Lower leg skin (tissue), 4 donors: ENCODE measurements at regions not wholly inside any gene's neighbourhood (a gene's known extent, or its start where the extent isn't known, plus 50 kb on each side); places are given as distances from the start of the nearest gene placed in this dataset.

Experiments used
- DNase-seq, 2 donors: peaks; one replicate each; pipeline ENCODE4 v3.0.0-alpha.2; 2019; ENCODE audit warnings: low spot score in 2 of 2
- H3K4me3 ChIP-seq: fragments of 200-600 bp; sonication (generic); 2 replicates; pipeline ENCODE4 v1.5.1; 2017; ENCODE audit warnings: mild to moderate bottlenecking, low read depth; ENCODE audit not compliant: poor library complexity, severe bottlenecking
- CTCF ChIP-seq, 3 donors: fragments of 450-650 bp; IDR thresholded peaks; one replicate each; pipeline ENCODE4 v1.5.1; 2016; ENCODE audit warnings: antibody characterized with exemption in 3 of 3, mild to moderate bottlenecking in 3 of 3, moderate library complexity in 2 of 3
- POLR2A ChIP-seq, 2 donors: fragments of 450-650 bp; IDR thresholded peaks; one replicate each; pipeline ENCODE4 v1.6.1; 2016 to 2017; ENCODE audit warnings: antibody characterized with exemption in 2 of 2, mild to moderate bottlenecking in 1 of 2, moderate library complexity in 1 of 2
- WGBS, 2 donors: methylation state at CpG; one replicate each; pipeline ENCODE4 v1.1.5; 2018; 5-methylcytosine and 5-hydroxymethylcytosine counted together
- intact Hi-C: fragments of 100-400 bp; cut with DNase I; formaldehyde crosslinking; loops from one replicate; pipeline ENCODE4 v1.15.0; 2023; ENCODE audit warnings: low total_unique reads

DNA sequence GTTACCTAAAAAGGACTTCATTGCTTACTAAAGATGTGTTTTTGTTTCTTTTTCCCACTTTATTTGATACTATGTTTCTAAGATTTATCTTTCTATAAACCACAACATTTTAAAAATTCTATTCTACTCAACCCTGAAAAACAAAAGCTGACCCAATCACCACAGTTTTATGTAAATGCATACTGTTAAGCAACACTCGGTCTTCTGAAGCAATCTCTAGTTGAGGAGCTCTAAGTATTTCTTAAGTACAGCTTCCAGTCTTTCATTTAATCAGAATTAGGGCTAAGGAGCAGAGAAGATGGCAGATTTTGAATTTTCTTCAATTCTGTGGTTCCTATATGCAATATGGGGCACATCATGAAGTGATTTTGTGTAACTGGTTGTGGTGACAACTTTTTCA, 72.2 kb upstream of the SLC4A10 start:
- intact Hi-C loops, result no loop called here
- no peak for DNase-seq
- WGBS, 2 donors, result 60 to 78% methylated on average over 1 of the region's 1 CpG
- TF ChIP-seq CTCF (IDR thresholded peaks at IDR 0.05), result no peak
- TF ChIP-seq POLR2A (IDR thresholded peaks at IDR 0.05), result no peak
- H3K4me3 ChIP-seq, result no peak overlapping the region

DNA sequence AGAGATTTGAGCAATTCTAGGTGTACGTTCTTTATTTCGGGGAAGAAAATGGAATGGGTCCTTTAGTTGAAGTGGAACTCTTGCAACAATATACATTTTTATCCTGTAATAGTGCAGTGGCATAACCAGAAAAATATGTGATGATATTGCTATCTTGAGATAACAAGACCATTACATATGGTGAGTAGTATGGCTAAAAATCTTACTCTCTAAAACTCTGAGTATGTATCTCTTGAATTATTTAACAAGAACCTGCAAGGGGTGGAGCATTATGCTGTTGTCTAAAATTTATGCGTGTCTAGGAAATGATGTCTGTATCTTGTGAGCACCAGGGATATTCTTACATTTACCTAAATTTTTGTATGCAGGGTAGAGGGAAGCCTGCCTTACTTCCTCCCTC, 68.4 kb upstream of the SLC4A10 start:
- intact Hi-C loops, result no loop called here
- DNase-seq, result no peak
- TF ChIP-seq POLR2A (IDR thresholded peaks at IDR 0.05) (no peak), CTCF (IDR thresholded peaks at IDR 0.05) (no peak)
- no peak overlapping the region for H3K4me3 ChIP-seq
- WGBS, 2 donors, result 88 to 89% methylated on average over 3 of the region's 3 CpGs

DNA sequence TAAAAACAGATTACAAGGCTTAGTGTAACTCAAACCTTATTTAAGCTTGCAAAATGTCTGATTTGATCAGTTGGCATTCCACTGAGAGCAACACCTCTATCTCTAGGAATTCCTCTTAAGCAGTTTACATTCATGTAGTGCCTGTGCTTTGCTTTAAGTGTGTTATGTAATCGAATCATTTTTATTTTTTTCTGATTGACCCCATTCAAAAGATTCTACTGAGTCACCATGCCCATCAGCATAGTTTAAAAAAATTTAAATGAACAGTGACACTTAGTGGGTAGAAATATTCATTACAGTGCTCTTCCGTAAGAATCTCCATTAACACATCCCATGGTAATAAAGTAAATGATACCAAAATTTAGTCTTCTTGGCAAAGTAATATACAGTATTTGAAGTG, 67.8 kb upstream of the SLC4A10 start:
- TF ChIP-seq CTCF (IDR thresholded peaks at IDR 0.05) (no peak), POLR2A (IDR thresholded peaks at IDR 0.05) (no peak)
- DNase-seq, result no peak
- WGBS, 2 donors, result 59 to 67% methylated on average over 2 of the region's 2 CpGs
- intact Hi-C loops, result no loop called here
- H3K4me3 ChIP-seq, result no peak overlapping the region

- H3K4me3 ChIP-seq, result no peak overlapping the region
- WGBS, 2 donors, result 21 to 32% methylated on average over 1 of the region's 1 CpG
- no peak for DNase-seq
- intact Hi-C loops, result no loop called here
- no peak for TF ChIP-seq CTCF (IDR thresholded peaks at IDR 0.05)
- TF ChIP-seq POLR2A (IDR thresholded peaks at IDR 0.05), result no peak
Observed at GRCh38 chr2:161557538-161557937, 66.7 kb upstream of the SLC4A10 start.

GRCh38 chr2:161564906-161565305, 59.3 kb upstream of the SLC4A10 start:
- 96 to 98% methylated on average over 1 of the region's 1 CpG for WGBS, 2 donors
- intact Hi-C loops, result no loop called here
- no peak for DNase-seq
- TF ChIP-seq CTCF (IDR thresholded peaks at IDR 0.05) (no peak), POLR2A (IDR thresholded peaks at IDR 0.05) (no peak)
- no peak overlapping the region for H3K4me3 ChIP-seq

DNA sequence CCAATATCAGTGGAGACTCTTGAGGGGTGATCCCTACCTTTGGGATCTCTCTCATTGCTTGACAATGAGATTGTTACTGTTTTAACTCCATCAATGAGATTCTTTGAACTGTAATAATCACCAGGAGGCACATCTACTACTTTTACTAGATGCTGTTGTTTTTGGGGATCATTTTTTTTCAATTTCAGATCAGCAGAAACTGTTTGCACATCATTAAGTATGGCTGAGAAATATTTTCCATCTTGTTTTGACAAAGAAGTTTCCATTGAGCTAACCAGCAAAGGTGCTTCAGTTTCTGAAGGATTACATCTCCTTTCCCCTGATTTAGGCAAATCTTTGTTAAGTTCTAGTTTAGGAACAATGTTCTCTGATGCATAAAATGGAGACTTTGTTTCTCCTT, 54.8 kb upstream of the SLC4A10 start:
- intact Hi-C loops, result no loop called here
- DNase-seq, result no peak

More for the DNA sequence above, 54.8 kb upstream of the SLC4A10 start:
- no peak for TF ChIP-seq POLR2A (IDR thresholded peaks at IDR 0.05)
- no peak for TF ChIP-seq CTCF (IDR thresholded peaks at IDR 0.05)
- H3K4me3 ChIP-seq, result no peak overlapping the region
